ENCODE measurements at regions not wholly inside any gene's neighbourhood (a gene's known extent, or its start where the extent isn't known, plus 50 kb on each side); places are given as distances from the start of the nearest gene placed in this dataset.
A peak's percentile ranks its signal among the peaks of the same experiment; 100 is the strongest.

- no peak overlapping the region for H3K4me3 ChIP-seq (ENCODE audit: low read depth, low read length)
- no peak for DNase-seq (ENCODE audit: low read depth)
- TF ChIP-seq CTCF (IDR thresholded peaks at IDR 0.05; ENCODE audit: insufficient read depth, low read length) = no peak
Measured at GRCh38 chr9:99340281-99340680, 118.2 kb downstream of the SEC61B start.

GRCh38 chr9:99341686-99342085 lies 119.6 kb downstream of the SEC61B start:
- H3K4me3 ChIP-seq (ENCODE audit: low read depth, low read length) = no peak overlapping the region
- TF ChIP-seq CTCF (IDR thresholded peaks at IDR 0.05; ENCODE audit: insufficient read depth, low read length) = no peak
- no peak for DNase-seq (ENCODE audit: low read depth)

- no peak for DNase-seq (ENCODE audit: low read depth)
- no peak overlapping the region for H3K4me3 ChIP-seq (ENCODE audit: low read depth, low read length)
- TF ChIP-seq CTCF (IDR thresholded peaks at IDR 0.05; ENCODE audit: insufficient read depth, low read length) = no peak
Measured at GRCh38 chr9:99345451-99345850, 123.4 kb downstream of the SEC61B start.

GRCh38 chr9:99345942-99346341 lies 123.9 kb downstream of the SEC61B start:
- no peak for TF ChIP-seq CTCF (IDR thresholded peaks at IDR 0.05; ENCODE audit: insufficient read depth, low read length)
- no peak overlapping the region for H3K4me3 ChIP-seq (ENCODE audit: low read depth, low read length)
- DNase-seq (ENCODE audit: low read depth) = peak; percentile 59

GRCh38 chr9:99347568-99347967 lies 125.5 kb downstream of the SEC61B start:
- DNase-seq (ENCODE audit: low read depth) = no peak
- TF ChIP-seq CTCF (IDR thresholded peaks at IDR 0.05; ENCODE audit: insufficient read depth, low read length) = no peak
- no peak overlapping the region for H3K4me3 ChIP-seq (ENCODE audit: low read depth, low read length)

GRCh38 chr9:99348289-99348688 lies 126.2 kb downstream of the SEC61B start:
- H3K4me3 ChIP-seq (ENCODE audit: low read depth, low read length) = no peak overlapping the region
- no peak for DNase-seq (ENCODE audit: low read depth)
- TF ChIP-seq CTCF (IDR thresholded peaks at IDR 0.05; ENCODE audit: insufficient read depth, low read length) = no peak

- no peak for TF ChIP-seq CTCF (IDR thresholded peaks at IDR 0.05; ENCODE audit: insufficient read depth, low read length)
- no peak for DNase-seq (ENCODE audit: low read depth)
- no peak overlapping the region for H3K4me3 ChIP-seq (ENCODE audit: low read depth, low read length)
Measured at GRCh38 chr9:99349870-99350269, 127.8 kb downstream of the SEC61B start.
